LNCaP clone FGC (cell line): ENCODE measurements at regions not wholly inside any gene's neighbourhood (a gene's known extent, or its start where the extent isn't known, plus 50 kb on each side); places are given as distances from the start of the nearest gene placed in this dataset.

Experiments
- DNase-seq: peaks from one replicate; pipeline ENCODE4 v3.0.0-alpha.2; 2011; ENCODE audit warnings: low read depth
- H3K4me3 ChIP-seq: 2 replicates; pipeline ENCODE4 v1.5.1; 2011; ENCODE audit warnings: mild to moderate bottlenecking, low read depth, low read length, control low read depth
- CTCF ChIP-seq: IDR thresholded peaks from 2 replicates; pipeline ENCODE4 v1.5.1; 2012; ENCODE audit warnings: mild to moderate bottlenecking; ENCODE audit not compliant: control insufficient read depth, insufficient read depth; ENCODE audit errors: extremely low read depth

GRCh38 chr17:77417575-77417974 lies 276.8 kb downstream of the SEC14L1 start:
- no peak overlapping the region for H3K4me3 ChIP-seq
- no peak for DNase-seq
- TF ChIP-seq CTCF: no peak

- TF ChIP-seq CTCF: no peak
- no peak overlapping the region for H3K4me3 ChIP-seq
- no peak for DNase-seq
These were observed 277.8 kb downstream of the SEC14L1 start for GRCh38 chr17:77418609-77419008.

GRCh38 chr17:77419095-77419494 lies 278.3 kb downstream of the SEC14L1 start:
- no peak overlapping the region for H3K4me3 ChIP-seq
- TF ChIP-seq CTCF: no peak
- no peak for DNase-seq

- no peak for TF ChIP-seq CTCF
- no peak for DNase-seq
- no peak overlapping the region for H3K4me3 ChIP-seq
These were observed 278.9 kb downstream of the SEC14L1 start for GRCh38 chr17:77419547-77420094.

GRCh38 chr17:77420095-77420803 lies 279.5 kb downstream of the SEC14L1 start:
- no peak for TF ChIP-seq CTCF
- no peak for DNase-seq
- no peak overlapping the region for H3K4me3 ChIP-seq

- no peak for DNase-seq
- no peak overlapping the region for H3K4me3 ChIP-seq
- no peak for TF ChIP-seq CTCF
These were observed 280.2 kb downstream of the SEC14L1 start for GRCh38 chr17:77420804-77421629.
